Gastroesophageal sphincter (tissue), 4 donors: ENCODE measurements at regions not wholly inside any gene's neighbourhood (a gene's known extent, or its start where the extent isn't known, plus 50 kb on each side); places are given as distances from the start of the nearest gene placed in this dataset.
A peak's percentile ranks its signal among the peaks of the same experiment; 100 is the strongest.
"Not testable (repeated sequence)": the region's sequence is repeated elsewhere in the genome, so short reads cannot be mapped to it uniquely, and the experiment has no call there.

Experiments
- ATAC-seq: fragments of 150-250 bp; one replicate; pipeline ENCODE4 v1.9.1; 2016; ENCODE audit warnings: mild to moderate bottlenecking, moderate library complexity
- H3K27ac ChIP-seq, 4 donors: fragments of 200-600 bp; sonication (generic) in 3 of 4; 1 replicate in 3 of 4; 2 replicates in 1 of 4; pipeline ENCODE4 v1.5.1; 2016 to 2019
- H3K27me3 ChIP-seq: fragments of 200-600 bp; sonication (generic); one replicate; pipeline ENCODE4 v1.5.1; 2019
- H3K36me3 ChIP-seq, 2 donors: fragments of 200-600 bp; sonication (generic); one replicate each; pipeline ENCODE4 v1.5.1; 2019; ENCODE audit warnings: control low read depth in 1 of 2
- H3K4me1 ChIP-seq, 3 donors: fragments of 200-600 bp; sonication (generic); 1 replicate in 2 of 3; 2 replicates in 1 of 3; pipeline ENCODE4 v1.5.1; 2016 to 2019; ENCODE audit warnings: control low read depth in 2 of 3
- H3K4me3 ChIP-seq, 2 donors: fragments of 200-600 bp; sonication (generic); one replicate each; pipeline ENCODE4 v1.5.1; 2019; ENCODE audit warnings: mild to moderate bottlenecking in 1 of 2, moderate library complexity in 1 of 2
- H3K9me3 ChIP-seq, 3 donors: fragments of 200-600 bp; sonication (generic); one replicate each; pipeline ENCODE4 v1.5.1; 2017 to 2019; ENCODE audit warnings: control low read depth in 2 of 3
- CTCF ChIP-seq, 4 experiments: fragments of 200-600 bp in 2 of 4; fragments of 450-650 bp in 2 of 4; sonication (generic) in 1 of 4; IDR thresholded peaks; one replicate each; pipeline ENCODE4 v1.5.1; 2017 to 2019; ENCODE audit warnings: antibody characterized with exemption in 4 of 4, mild to moderate bottlenecking in 2 of 4, moderate library complexity in 2 of 4
- EP300 ChIP-seq: sonication (generic); formaldehyde crosslinking; IDR thresholded peaks from one replicate; pipeline ENCODE4 v1.6.1; 2017; ENCODE audit warnings: antibody characterized with exemption, mild to moderate bottlenecking
- POLR2A ChIP-seq, 2 donors: fragments of 450-650 bp; IDR thresholded peaks; one replicate each; pipeline ENCODE4 v1.6.1; 2017; ENCODE audit warnings: antibody characterized with exemption in 2 of 2, mild to moderate bottlenecking in 2 of 2, moderate library complexity in 1 of 2
- POLR2AphosphoS5 ChIP-seq: sonication (generic); formaldehyde crosslinking; IDR thresholded peaks from one replicate; pipeline ENCODE4 v1.6.1; 2017; ENCODE audit warnings: antibody characterized with exemption
- WGBS, 2 donors: methylation state at CpG; one replicate each; pipeline ENCODE4 v1.1.5; 2018; ENCODE audit warnings: low coverage in 1 of 2; 5-methylcytosine and 5-hydroxymethylcytosine counted together

GRCh38 chr6:81590314-81590691 lies 162.2 kb downstream of the TENT5A start:
- no peak for ATAC-seq
- Histone ChIP-seq H3K27ac (no peak overlapping the region), H3K36me3 (no peaks in the 10 kb centered on the region), H3K9me3 (no peaks in the 10 kb centered on the region), H3K4me3 (no peak overlapping the region), H3K4me1 (no peaks in the 10 kb centered on the region), H3K27me3 (no peaks in the 10 kb centered on the region)
- no peak for TF ChIP-seq EP300
- TF ChIP-seq CTCF (IDR thresholded peaks at IDR 0.05): no peak
- no peak for TF ChIP-seq POLR2AphosphoS5
- TF ChIP-seq POLR2A (IDR thresholded peaks at IDR 0.05): no peak
- WGBS, 2 donors: 58 to 71% methylated on average over 3 of the region's 5 CpGs

- H3K9me3 ChIP-seq: no peaks in the 10 kb centered on the region
- WGBS, 2 donors: 63 to 67% methylated on average over 1 to 2 of the region's 5 CpGs
- no peaks in the 10 kb centered on the region for H3K4me1 ChIP-seq
- ATAC-seq: no peak
- TF ChIP-seq EP300 (no peak), CTCF (IDR thresholded peaks at IDR 0.05) (no peak), POLR2A (IDR thresholded peaks at IDR 0.05) (no peak), POLR2AphosphoS5 (no peak)
- H3K36me3 ChIP-seq: no peaks in the 10 kb centered on the region
- H3K27ac ChIP-seq: no peak overlapping the region
- no peak overlapping the region for H3K4me3 ChIP-seq
- no peaks in the 10 kb centered on the region for H3K27me3 ChIP-seq
Measured at GRCh38 chr6:81589465-81590313, 162.8 kb downstream of the TENT5A start.

- H3K4me1 ChIP-seq, H3K27ac ChIP-seq, ATAC-seq, H3K27me3 ChIP-seq, H3K9me3 ChIP-seq, H3K36me3 ChIP-seq, H3K4me3 ChIP-seq: not testable (repeated sequence)
- WGBS, 2 donors: 80 to 100% methylated on average over 1 of the region's 1 CpG
Measured at GRCh38 chr6:81585686-81586085, 166.8 kb downstream of the TENT5A start.

- ATAC-seq, H3K9me3 ChIP-seq, H3K4me1 ChIP-seq, H3K27ac ChIP-seq, H3K27me3 ChIP-seq, H3K36me3 ChIP-seq, H3K4me3 ChIP-seq: not testable (repeated sequence)
- 95 to 100% methylated on average over 1 to 2 of the region's 2 CpGs for WGBS, 2 donors
Measured at GRCh38 chr6:81584156-81584555, 168.3 kb downstream of the TENT5A start.

GRCh38 chr6:81575442-81575841 lies 177.0 kb downstream of the TENT5A start:
- no peak overlapping the region for H3K27ac ChIP-seq
- ATAC-seq: no peak
- TF ChIP-seq EP300 (no peak), CTCF (IDR thresholded peaks at IDR 0.05) (no peak), POLR2AphosphoS5 (no peak), POLR2A (IDR thresholded peaks at IDR 0.05) (no peak)

GRCh38 chr6:81572020-81572419 lies 180.5 kb downstream of the TENT5A start:
- Histone ChIP-seq H3K4me1 (peaks cover 0 to 14% (median 0%) of the 10 kb centered on the region in 3 donors), H3K9me3 (no peaks in the 10 kb centered on the region), H3K36me3 (no peaks in the 10 kb centered on the region), H3K4me3 (no peak overlapping the region), H3K27me3 (no peaks in the 10 kb centered on the region), H3K27ac (no peak overlapping the region)
- WGBS, 2 donors: 0 to 17% methylated on average over 2 of the region's 2 CpGs
- no peak for TF ChIP-seq CTCF (IDR thresholded peaks at IDR 0.05)
- no peak for TF ChIP-seq POLR2A (IDR thresholded peaks at IDR 0.05)
- TF ChIP-seq EP300: no peak
- TF ChIP-seq POLR2AphosphoS5: peak; percentile 29
- no peak for ATAC-seq

More at GRCh38 chr6:81575442-81575841, 177.0 kb downstream of the TENT5A start:
- Histone ChIP-seq H3K36me3 (no peaks in the 10 kb centered on the region), H3K27me3 (no peaks in the 10 kb centered on the region), H3K4me1 (peaks cover 0 to 14% (median 0%) of the 10 kb centered on the region in 3 donors), H3K4me3 (no peak overlapping the region), H3K9me3 (no peaks in the 10 kb centered on the region)
